HFF-Myc (cell line): ENCODE measurements at regions not wholly inside any gene's neighbourhood (a gene's known extent, or its start where the extent isn't known, plus 50 kb on each side); places are given as distances from the start of the nearest gene placed in this dataset.

Source experiments
- DNase-seq: peaks from one replicate; pipeline ENCODE4 v3.0.0-alpha.2; 2011; ENCODE audit warnings: low read depth; ENCODE audit errors: extremely low read depth
- H3K4me3 ChIP-seq: replicated peaks from 2 replicates; pipeline ENCODE4 v1.5.1; 2011; ENCODE audit warnings: low read depth, mild to moderate bottlenecking, control low read depth, low read length
- CTCF ChIP-seq: IDR thresholded peaks from 2 replicates; pipeline ENCODE4 v1.5.1; 2012; ENCODE audit warnings: mild to moderate bottlenecking, low read depth, low read length, control low read depth; ENCODE audit errors: missing control alignments

GRCh38 chr17:13721705-13722104 lies 120.0 kb upstream of the HS3ST3A1 start:
- no peak for TF ChIP-seq CTCF
- DNase-seq, result no peak

GRCh38 chr17:13725288-13725990 lies 123.7 kb upstream of the HS3ST3A1 start:
- peak; percentile 58 for DNase-seq
- TF ChIP-seq CTCF, result no peak
- no peak overlapping the region for H3K4me3 ChIP-seq

More at GRCh38 chr17:13721705-13722104, 120.0 kb upstream of the HS3ST3A1 start:
- H3K4me3 ChIP-seq, result no peak overlapping the region

DNA sequence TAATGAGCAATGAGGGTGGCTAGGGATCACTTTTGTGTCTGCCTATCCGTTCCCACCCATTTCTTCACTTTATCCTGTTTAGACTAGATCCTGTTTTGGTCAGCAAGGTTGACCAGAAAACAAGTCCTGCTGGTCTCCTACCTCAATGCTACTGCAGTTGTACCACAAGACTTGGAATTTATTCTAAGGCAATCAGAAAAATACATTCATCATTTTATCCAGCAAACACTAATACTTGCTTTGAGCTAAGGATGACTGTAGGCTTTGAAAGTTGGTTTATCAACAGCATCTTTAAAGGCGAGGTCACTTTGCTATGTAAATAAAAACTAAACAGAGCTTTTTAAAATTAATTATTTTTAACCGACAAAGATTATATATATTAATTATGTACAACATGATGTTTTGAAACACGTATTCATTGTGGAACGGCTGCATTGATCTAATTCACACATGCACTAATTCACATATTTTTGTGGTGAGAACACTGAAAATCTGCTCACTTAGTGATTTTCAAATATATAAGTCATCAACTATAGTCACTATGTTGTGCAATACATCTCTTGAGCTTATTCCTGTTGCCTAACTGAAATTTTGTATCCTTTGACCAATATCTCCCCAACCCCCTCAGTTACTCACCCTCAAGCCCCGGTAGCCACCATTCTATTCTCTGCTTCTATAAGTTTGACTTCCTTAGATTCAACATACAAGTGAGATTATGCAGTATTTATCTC lies 125.9 kb upstream of the HS3ST3A1 start:
- H3K4me3 ChIP-seq, result no peak overlapping the region
- TF ChIP-seq CTCF, result no peak
- DNase-seq, result no peak

GRCh38 chr17:13728781-13729180 lies 127.1 kb upstream of the HS3ST3A1 start:
- TF ChIP-seq CTCF, result no peak
- H3K4me3 ChIP-seq, result no peak overlapping the region
- no peak for DNase-seq

DNA sequence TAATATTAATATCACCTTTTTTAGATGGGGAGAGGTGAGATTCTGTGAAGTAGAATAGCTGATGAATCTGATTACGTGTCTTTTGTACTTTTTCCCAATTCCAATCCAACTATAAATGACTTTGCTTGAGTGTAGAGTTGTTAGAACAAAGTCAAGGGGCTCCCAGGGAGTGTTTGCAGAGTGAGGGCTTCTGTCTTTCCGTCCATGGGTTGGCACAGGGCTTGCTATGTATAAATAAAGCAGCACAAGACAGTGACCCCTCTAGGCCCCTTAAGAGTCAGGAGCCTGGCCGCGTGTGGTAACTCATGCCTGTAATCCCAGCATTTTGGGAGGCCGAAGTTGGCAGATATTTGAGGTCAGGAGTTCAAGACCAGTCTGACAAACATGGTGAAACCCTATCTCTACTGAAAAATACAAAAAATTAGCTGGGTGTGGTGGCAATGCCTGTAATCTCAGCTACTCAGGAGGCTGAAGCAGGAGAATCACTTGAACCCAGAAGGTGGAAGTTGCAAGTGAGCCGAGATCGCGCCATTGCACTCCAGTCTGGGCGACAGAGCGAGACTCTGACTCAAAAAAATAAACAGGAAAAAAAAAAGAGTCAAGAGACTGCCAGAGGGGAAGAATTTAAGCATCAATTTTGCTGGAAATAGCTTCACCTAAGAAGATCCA lies 127.9 kb upstream of the HS3ST3A1 start:
- no peak overlapping the region for H3K4me3 ChIP-seq
- TF ChIP-seq CTCF, result no peak
- DNase-seq, result no peak

DNA sequence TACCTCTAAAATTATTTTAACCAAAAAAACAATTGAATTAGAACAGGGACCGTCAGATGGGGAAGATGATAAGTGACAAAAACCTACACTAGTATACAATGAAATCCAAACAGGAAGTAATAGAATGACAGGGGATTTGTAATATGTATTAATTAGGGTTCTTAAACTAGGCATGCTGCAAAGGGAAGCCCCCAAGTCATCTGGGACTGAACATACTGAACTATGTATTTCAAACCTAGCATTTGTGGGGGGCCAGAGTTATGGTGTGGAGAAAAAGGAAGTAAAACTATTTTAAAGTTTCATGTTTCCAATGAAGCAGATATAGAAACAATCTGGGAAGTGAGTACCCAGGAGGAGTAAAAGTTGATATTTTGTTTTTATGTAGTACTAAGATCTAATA lies 133.2 kb upstream of the HS3ST3A1 start:
- no peak overlapping the region for H3K4me3 ChIP-seq
- no peak for TF ChIP-seq CTCF
- no peak for DNase-seq
